Activated CD4-positive, alpha-beta T cell treated with anti-CD3 and anti-CD28 coated beads for 48 hours (primary cell): ENCODE measurements at regions not wholly inside any gene's neighbourhood (a gene's known extent, or its start where the extent isn't known, plus 50 kb on each side); places are given as distances from the start of the nearest gene placed in this dataset.

Source experiments
- DNase-seq: peaks from one replicate; pipeline ENCODE4 v3.0.0-alpha.2; 2020

DNA sequence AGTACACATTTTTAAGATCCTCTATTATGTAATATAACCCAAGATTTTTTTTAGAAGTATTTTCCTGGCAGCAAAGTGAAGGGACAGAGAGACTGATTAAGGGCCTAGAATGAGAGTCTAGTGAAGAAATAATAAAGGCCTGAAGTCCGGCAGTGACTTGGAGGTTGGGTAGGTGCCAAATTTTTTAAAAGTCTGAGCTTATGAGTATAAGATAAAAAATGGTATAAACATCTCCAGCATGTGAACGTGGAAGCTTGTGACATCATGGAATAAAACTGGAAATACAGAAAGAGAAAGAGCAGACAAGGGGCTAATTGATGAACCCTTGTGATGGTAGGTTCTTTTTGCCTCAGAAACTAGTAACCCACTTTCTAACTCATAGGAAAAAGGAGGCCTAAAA, 174.6 kb downstream of the SUCLA2 start:
- no peak for DNase-seq

- DNase-seq, result no peak
Observed at GRCh38 chr13:47822036-47822435, 179.0 kb downstream of the SUCLA2 start.

DNA sequence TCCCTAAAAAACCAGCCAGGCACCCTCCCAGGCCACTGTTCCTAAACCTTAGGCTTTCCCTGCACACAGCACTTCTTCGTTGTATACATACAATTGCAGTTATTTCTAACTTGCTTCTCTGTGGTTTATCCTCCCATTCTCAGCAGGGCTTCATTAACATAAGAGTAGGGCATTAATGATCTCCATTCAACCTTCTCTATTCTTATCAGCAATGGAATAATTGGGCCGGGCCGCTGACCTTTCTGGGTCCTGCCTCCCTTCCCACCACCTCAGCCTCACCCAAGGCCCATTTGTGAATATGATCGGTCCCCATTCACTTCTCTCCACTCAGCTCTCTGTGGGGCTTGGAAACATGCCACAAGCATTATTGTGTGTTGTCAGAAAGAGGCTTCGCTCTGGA, 184.2 kb downstream of the SUCLA2 start:
- DNase-seq, result no peak

DNA sequence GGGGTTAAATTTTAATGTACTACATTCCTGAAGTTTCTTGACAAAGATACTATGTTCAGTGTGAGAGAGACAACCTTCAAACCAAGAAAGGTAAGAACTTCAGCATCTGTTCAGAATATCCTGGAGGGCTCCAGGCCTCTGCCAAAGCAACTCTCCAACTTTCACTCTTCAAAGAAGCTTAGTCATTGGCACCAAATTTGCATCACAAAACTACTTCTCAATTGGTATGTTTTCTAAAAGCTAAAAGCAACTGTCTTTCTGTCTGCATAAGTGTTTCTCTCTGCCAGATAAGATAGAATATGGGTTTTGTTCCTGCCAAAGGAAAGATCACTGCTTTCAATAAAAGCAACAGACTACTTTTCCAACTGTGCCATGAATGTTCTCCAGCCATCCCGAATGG, 187.4 kb downstream of the SUCLA2 start:
- DNase-seq, result no peak

DNA sequence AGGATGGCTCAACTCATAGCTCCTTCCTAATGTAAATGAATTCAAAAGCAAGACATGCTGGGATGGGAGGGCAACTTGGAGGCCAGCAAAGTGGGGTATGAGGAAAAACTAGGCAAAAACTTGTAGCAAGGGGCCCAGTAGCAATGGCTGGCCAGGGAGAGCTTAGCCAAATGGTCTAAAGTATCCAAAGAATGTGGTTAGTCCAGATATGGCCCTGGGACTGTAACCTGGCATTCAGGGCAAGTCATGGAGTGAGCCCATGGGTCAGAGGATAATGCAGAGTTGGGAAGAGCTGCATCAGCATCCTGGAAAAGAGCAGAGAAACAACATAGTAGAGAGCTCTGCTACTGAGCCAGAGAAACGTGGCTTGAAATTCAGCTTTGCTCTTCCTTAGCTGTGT, 191.7 kb downstream of the SUCLA2 start:
- DNase-seq, result no peak

DNA sequence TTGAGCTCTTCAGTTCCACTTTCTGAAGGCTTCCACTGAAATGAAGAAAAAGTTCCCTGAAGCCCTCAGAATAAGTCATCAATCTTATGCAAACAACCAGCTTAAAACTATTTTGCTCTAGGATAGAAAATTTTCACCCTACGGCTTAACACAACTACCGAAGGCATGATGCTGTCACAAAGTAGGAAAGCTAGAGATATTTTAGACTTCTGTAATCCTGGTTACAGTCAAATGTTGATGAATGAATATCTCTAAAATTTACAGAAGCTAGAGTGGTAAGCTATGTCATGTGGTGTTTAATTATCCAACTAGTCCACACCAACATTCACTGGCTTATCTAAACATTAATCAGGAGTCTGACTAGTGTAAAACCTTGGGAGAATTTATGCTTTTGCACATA, 197.9 kb downstream of the SUCLA2 start:
- no peak for DNase-seq

DNA sequence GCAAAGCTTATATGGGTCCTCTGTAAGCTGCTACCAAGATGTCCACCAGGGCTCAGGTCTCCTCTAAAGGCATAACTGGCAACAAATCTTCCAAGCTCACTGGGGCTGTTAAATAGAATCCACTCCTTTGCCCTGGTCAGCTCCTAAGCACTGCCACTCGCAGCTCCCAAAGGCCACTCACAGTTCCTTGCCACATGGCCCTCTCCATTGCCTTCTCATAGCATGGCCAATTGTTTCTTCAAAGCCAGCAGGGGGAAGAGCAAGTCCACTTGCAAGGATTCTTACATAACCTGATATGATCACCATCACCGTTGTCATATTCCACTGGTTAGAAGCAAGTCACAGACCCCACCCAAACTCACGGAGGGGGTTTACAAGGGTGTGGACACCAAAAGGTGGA, 199.5 kb downstream of the SUCLA2 start:
- no peak for DNase-seq

DNA sequence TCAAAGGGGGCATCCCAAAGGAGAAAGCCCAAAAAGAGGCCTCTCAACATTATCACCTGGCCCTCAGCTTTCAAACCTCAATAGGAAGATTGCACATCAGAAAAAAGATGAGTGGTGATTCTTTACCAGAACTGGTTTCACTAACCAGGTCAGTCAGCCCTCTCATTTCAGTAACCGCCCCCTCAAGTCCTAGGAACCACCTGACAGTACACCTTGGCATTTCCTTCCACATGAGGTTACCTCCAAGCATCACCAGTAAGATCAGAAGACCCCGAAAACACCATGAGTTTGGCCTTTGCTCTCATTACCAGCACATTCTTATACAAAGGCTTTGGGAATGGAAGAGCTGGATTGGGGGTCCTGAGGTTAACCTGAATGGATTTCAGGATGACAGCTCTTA, 200.5 kb downstream of the SUCLA2 start:
- no peak for DNase-seq

DNA sequence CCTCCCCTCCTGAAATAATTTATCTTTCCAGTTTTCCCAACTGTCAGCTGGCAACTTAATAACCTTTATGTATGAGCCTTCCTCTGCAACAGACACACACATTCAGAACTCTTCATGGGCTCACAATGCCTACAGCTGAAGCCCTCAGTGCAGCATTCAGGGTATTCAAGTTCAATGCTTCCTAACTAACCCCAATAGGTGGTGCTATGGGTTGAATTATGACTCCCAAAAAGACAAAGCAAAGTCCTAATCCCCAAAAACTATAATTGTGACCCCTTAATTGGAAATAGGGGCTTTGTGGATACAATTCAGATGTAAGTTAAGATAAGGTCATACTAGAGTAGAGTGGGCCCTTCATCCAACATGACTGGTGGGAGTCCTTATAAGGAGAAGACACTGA, 202.2 kb downstream of the SUCLA2 start:
- DNase-seq, result no peak

DNA sequence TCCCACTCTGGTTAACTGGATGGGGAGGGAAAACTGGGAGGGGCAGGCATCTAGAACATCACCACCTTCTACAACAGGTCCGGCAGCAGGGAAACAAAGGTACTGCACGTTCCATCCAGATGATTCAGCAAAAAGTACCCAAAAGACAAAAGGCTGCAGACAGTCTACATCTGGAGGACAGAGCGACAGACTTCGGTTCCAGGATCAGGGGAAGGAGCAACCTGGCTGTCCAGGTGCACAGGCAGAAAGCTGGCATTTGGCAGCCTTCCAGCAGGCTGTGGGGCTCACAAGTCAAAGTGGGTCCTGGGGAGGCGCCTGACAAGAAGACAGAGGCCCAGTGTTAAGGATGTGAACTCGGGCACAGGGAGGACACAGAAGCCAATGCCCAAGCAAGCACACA, 202.9 kb downstream of the SUCLA2 start:
- DNase-seq, result no peak

DNA sequence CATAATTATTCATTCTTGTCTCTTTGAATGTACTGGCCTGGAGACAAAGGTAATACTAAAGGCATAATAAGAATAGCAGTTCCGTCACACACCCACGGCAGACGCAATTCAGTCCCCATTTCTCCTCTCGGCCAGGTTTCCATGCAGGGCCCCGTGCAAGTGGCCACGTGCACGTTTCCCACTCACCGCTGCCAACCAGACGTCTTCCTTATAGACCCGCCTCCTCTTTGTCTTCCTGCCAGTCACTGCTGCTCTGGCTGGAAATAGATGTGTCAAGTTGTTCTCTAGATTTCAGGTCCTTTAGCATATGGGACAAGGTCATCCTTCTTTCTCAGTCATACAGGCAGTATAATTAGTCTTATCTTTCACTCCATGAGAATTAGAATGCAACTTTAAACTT, 204.3 kb downstream of the SUCLA2 start:
- DNase-seq, result no peak

DNA sequence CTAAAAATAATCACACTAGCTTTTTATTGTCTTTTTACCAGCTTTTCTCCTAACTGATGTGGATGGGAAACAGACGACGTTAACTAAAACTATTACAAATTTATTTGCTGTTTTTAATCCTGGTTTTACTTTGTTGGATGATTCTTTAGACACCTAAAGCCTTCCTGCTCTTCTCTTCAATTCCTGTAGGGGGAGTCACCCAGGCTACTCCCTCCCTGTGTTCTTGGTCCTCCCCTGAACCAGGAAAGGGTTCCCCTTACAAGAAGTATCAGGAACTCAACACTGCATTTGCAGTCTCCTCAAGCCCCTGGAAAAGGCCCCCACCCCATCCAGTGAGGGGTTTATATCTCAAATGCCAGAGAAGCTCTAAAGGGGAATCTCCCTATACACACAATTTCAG, 206.1 kb downstream of the SUCLA2 start:
- DNase-seq, result no peak

- no peak for DNase-seq
Observed at GRCh38 chr13:47790755-47791154, 210.3 kb downstream of the SUCLA2 start.

GRCh38 chr13:47788844-47789243, 212.2 kb downstream of the SUCLA2 start:
- DNase-seq, result no peak

- DNase-seq, result no peak
Observed at GRCh38 chr13:47774671-47774994, 226.4 kb downstream of the SUCLA2 start.

DNA sequence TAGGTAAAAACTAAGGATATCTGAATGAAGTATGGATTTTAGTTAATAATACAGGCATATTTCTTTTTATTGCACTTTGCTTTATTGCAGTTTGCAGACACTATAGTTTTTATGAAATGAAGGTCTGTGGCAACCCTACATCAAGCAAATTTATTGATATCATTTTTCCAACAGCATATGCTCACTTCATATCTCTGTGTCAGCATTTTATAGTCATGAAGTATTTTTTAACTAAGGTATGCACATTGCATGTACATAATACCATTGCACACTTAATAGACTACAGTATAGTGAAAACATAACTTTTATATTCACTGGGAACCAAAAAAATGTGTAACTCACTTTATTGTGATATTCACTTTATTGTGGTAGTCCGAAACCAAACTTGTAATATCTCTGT, 236.3 kb downstream of the SUCLA2 start:
- no peak for DNase-seq

- no peak for DNase-seq
Observed at GRCh38 chr13:47757466-47758080, 243.5 kb downstream of the SUCLA2 start.

DNA sequence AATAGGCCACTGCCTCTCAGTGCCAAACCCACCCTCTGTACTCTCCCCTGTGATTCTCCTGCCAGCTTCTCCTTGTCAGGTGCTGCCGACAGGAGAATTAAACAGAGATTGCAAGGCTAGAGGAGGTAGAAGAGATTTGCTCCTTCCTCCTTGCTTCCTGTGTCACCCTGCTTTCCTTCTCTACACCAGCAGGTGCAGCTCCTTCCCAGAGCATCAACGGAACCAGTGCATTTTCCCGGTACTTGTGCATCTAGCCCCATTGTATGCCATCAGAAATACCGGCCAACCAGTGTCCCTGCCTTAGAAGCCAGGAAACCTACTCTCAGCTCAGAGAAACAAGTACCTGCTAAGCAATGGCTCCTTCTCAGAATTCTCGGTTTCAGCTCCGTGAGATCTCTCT, 253.2 kb downstream of the SUCLA2 start:
- DNase-seq, result no peak

DNA sequence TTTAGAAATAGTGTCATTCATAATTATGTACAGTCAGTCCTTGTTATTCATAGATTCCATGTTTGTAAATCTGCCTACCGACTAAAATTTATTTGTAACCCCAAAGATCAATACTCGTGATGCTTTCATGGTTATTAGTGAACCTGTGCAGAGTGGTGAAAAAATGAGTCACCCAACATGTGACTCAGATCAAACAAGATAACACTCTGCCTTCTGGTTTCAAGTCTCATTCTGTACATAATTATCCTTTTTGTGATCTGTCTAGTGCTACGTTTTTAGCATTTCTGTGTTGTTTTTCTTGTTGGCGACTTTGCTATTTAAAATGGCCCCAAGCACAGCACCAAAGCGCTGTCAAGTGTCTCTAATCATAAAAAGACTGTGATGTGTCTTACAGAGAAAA, 274.7 kb downstream of the SUCLA2 start:
- DNase-seq, result no peak

DNA sequence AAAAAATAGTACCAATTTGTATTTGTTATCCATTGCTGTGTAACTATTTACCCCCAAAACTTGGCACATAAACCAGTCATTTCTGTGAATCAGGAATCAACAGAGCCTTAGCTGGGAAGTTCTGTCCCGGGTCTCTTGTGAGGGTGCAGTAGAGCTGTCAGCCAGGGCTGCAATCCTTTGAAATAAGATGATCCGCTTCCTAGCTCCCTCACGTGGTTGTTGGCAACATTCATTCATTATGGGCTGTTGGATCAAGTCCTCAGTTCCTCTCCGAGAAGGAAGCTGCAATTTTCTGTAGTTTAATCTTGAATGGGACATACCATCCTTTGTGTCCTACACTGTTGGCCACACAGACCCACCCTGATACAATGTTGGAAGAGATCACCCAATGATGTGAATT, 277.2 kb downstream of the SUCLA2 start:
- DNase-seq, result no peak

DNA sequence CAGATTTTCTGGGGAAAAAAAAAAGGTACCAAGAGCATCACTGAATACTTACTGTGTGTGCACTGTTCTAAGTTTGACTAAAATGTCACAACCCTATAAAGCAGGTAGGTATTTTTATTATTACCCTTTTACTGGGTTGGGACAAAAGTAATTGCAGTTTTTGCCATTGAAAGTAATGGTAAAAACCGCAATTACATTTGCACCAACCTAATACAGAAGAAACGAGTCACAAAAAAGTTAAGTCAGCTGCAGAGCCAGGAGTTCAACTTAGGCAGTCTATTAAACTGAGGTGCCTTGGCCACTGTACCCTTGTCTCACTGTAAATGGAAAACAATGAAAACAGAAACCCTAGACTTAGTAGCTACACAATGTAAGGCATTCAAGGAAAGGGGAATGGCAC, 281.9 kb downstream of the SUCLA2 start:
- DNase-seq, result no peak

GRCh38 chr13:47718556-47718955, 282.5 kb downstream of the SUCLA2 start:
- DNase-seq, result no peak

GRCh38 chr13:47708386-47708785, 292.7 kb downstream of the SUCLA2 start:
- no peak for DNase-seq

DNA sequence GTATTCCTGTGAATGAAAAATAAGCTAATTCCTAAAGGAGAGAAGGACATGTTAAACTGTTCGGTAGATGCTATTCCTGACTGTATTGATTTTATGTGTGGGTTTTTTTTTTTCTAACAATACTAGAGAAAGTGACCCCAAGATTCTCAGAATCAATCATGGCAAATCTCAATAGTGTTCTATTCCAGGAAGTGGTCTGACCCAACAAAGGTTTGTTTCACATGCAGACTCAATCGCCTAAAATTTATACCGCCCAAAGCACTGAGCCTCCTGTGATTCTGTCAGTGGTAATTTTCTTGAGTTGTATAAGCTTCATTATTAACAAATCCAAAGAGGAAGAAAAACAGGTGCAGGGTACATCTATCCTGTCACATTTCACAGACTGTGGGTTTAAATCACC, 293.7 kb downstream of the SUCLA2 start:
- DNase-seq, result no peak

- no peak for DNase-seq
Observed at GRCh38 chr13:47705185-47705584, 295.9 kb downstream of the SUCLA2 start.

DNA sequence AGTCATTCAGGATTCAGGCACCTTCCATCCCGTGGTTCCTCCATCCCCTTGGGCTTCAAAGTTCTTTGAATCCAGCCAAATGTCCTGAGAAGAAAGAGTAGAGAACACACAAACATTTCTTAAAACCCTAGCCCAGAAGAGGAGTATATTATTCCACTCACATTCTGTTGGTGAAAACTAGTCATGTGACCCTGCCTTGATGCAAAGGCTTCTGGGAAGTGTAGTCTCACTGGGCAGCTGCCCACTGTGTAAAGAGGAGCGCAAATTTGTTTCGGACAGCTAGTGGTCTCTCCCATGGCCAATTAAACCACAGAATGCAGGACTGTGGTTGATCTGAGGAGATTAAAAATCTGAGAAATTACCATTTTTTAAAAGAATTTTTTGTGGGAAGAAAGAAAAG, 304.4 kb downstream of the SUCLA2 start:
- DNase-seq, result no peak
